AG10803 (cell line): ENCODE measurements at regions not wholly inside any gene's neighbourhood (a gene's known extent, or its start where the extent isn't known, plus 50 kb on each side); places are given as distances from the start of the nearest gene placed in this dataset.

Experiments used
- DNase-seq: peaks from one replicate; pipeline ENCODE4 v3.0.0; 2010; ENCODE audit warnings: low read depth
- H3K4me3 ChIP-seq: 2 replicates; pipeline ENCODE4 v1.5.1; 2011; ENCODE audit warnings: mild to moderate bottlenecking, low read length, control low read depth
- CTCF ChIP-seq: conservative IDR thresholded peaks from 2 replicates; pipeline ENCODE4 v1.5.1; 2011; ENCODE audit warnings: mild to moderate bottlenecking, low read length, control low read depth, inconsistent platforms

DNA sequence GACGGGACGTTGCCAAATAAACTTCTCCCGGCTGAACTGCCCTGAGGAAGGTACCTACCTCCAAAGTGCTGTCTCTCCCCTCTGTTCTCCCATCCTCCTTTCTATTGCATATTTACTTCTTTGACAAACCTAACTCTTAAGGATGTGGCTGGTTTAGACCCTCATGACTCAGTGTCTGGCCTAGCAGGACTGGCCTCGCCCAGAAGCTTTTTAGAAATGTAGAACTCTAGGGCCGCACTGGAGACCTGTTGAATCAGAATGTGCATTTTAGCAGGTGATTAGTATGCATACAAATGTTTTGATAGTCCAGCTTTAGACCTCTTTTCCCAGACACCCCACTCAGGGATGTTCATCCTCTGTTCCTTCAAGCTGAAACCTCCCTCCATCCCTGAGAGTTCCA is 335.9 kb downstream of the PIK3R1 start:
- no peak for DNase-seq
- TF ChIP-seq CTCF: no peak
- no peak overlapping the region for H3K4me3 ChIP-seq

GRCh38 chr5:68554571-68555279 is 339.2 kb downstream of the PIK3R1 start:
- no peak for TF ChIP-seq CTCF
- no peak overlapping the region for H3K4me3 ChIP-seq
- peak; percentile 89 for DNase-seq

- peak; percentile 51 for DNase-seq
- TF ChIP-seq CTCF: no peak
- no peak overlapping the region for H3K4me3 ChIP-seq
Measured at GRCh38 chr5:68555907-68556681, 340.5 kb downstream of the PIK3R1 start.

- no peak for TF ChIP-seq CTCF
- peak; percentile 62 for DNase-seq
- H3K4me3 ChIP-seq: no peak overlapping the region
Measured at GRCh38 chr5:68557162-68557936, 341.8 kb downstream of the PIK3R1 start.

- DNase-seq: no peak
- no peak overlapping the region for H3K4me3 ChIP-seq
- no peak for TF ChIP-seq CTCF
Measured at GRCh38 chr5:68562308-68562707, 346.8 kb downstream of the PIK3R1 start.

- no peak for TF ChIP-seq CTCF
- DNase-seq: no peak
- no peak overlapping the region for H3K4me3 ChIP-seq
Measured at GRCh38 chr5:68565427-68565826, 349.9 kb downstream of the PIK3R1 start.
